ENCODE measurements at regions not wholly inside any gene's neighbourhood (a gene's known extent, or its start where the extent isn't known, plus 50 kb on each side); places are given as distances from the start of the nearest gene placed in this dataset.
"Not testable (repeated sequence)": the region's sequence is repeated elsewhere in the genome, so short reads cannot be mapped to it uniquely, and the experiment has no call there.

GRCh38 chr16:22660441-22661160 lies 149.9 kb downstream of the NPIPB5 start:
- no peaks in the 10 kb centered on the region for H3K36me3 ChIP-seq (ENCODE audit: control insufficient read depth, insufficient read depth, low read length)
- Mint-ChIP-seq H3K27ac (no peak overlapping the region), H3K9me3 (peaks cover 0 to 3% (median 0%) of the 10 kb centered on the region in 7 donors), H3K27me3 (no peaks in the 10 kb centered on the region), H3K4me1 (no peaks in the 10 kb centered on the region), H3K36me3 (no peaks in the 10 kb centered on the region), H3K4me3 (no peak overlapping the region)
- H3K27ac ChIP-seq (ENCODE audit: insufficient read depth, low read length, poor library complexity, severe bottlenecking), result no peak overlapping the region
- DNase-seq (no peak), ATAC-seq (ENCODE audit: low read depth in 2 of 2) (no peak)
- H3K4me1 ChIP-seq (ENCODE audit: control insufficient read depth, insufficient read depth, low read length, poor library complexity, severe bottlenecking), result no peaks in the 10 kb centered on the region
- H3K9me3 ChIP-seq (ENCODE audit: control insufficient read depth in 2 of 2, low read length in 2 of 2), result no peaks in the 10 kb centered on the region
- no peak overlapping the region for H3K4me3 ChIP-seq (ENCODE audit: low read depth, low read length)
- H3K27me3 ChIP-seq (ENCODE audit: control insufficient read depth, insufficient read depth, low read length), result peaks cover 9% of the 10 kb centered on the region

GRCh38 chr16:22661161-22661647 lies 150.5 kb downstream of the NPIPB5 start:
- Histone ChIP-seq H3K4me1 (ENCODE audit: control insufficient read depth, insufficient read depth, low read length, poor library complexity, severe bottlenecking) (no peaks in the 10 kb centered on the region), H3K36me3 (ENCODE audit: control insufficient read depth, insufficient read depth, low read length) (no peaks in the 10 kb centered on the region), H3K9me3 (ENCODE audit: control insufficient read depth in 2 of 2, low read length in 2 of 2) (no peaks in the 10 kb centered on the region), H3K27ac (ENCODE audit: insufficient read depth, low read length, poor library complexity, severe bottlenecking) (no peak overlapping the region), H3K27me3 (ENCODE audit: control insufficient read depth, insufficient read depth, low read length) (peaks cover 9% of the 10 kb centered on the region), H3K4me3 (ENCODE audit: low read depth, low read length) (no peak overlapping the region)
- Mint-ChIP-seq H3K4me3 (no peak overlapping the region), H3K27me3 (no peaks in the 10 kb centered on the region), H3K27ac (no peak overlapping the region), H3K36me3 (no peaks in the 10 kb centered on the region), H3K9me3 (peaks cover 0 to 3% (median 0%) of the 10 kb centered on the region in 7 donors), H3K4me1 (no peaks in the 10 kb centered on the region)
- ATAC-seq (ENCODE audit: low read depth in 2 of 2) (no peak), DNase-seq (no peak)

GRCh38 chr16:22662958-22663357 lies 151.0 kb upstream of the HS3ST2 start:
- H3K36me3 ChIP-seq (ENCODE audit: control insufficient read depth, insufficient read depth, low read length); H3K27me3 Mint-ChIP-seq; H3K4me3 Mint-ChIP-seq; H3K27ac ChIP-seq (ENCODE audit: insufficient read depth, low read length, poor library complexity, severe bottlenecking); H3K9me3 Mint-ChIP-seq; H3K9me3 ChIP-seq (ENCODE audit: control insufficient read depth in 2 of 2, low read length in 2 of 2); H3K36me3 Mint-ChIP-seq; H3K27ac Mint-ChIP-seq; H3K4me3 ChIP-seq (ENCODE audit: low read depth, low read length); H3K4me1 Mint-ChIP-seq; H3K27me3 ChIP-seq (ENCODE audit: control insufficient read depth, insufficient read depth, low read length); H3K4me1 ChIP-seq (ENCODE audit: control insufficient read depth, insufficient read depth, low read length, poor library complexity, severe bottlenecking); ATAC-seq (ENCODE audit: low read depth in 2 of 2); DNase-seq: not testable (repeated sequence)

- ATAC-seq (ENCODE audit: low read depth in 2 of 2) (no peak), DNase-seq (no peak)
- Mint-ChIP-seq H3K9me3 (peaks cover 0 to 2% (median 0%) of the 10 kb centered on the region in 7 donors), H3K36me3 (no peaks in the 10 kb centered on the region), H3K4me3 (no peak overlapping the region), H3K27me3 (peaks cover 4% of the 10 kb centered on the region), H3K27ac (no peak overlapping the region), H3K4me1 (no peaks in the 10 kb centered on the region)
- Histone ChIP-seq H3K4me1 (ENCODE audit: control insufficient read depth, insufficient read depth, low read length, poor library complexity, severe bottlenecking) (no peaks in the 10 kb centered on the region), H3K9me3 (ENCODE audit: control insufficient read depth in 2 of 2, low read length in 2 of 2) (no peaks in the 10 kb centered on the region), H3K27ac (ENCODE audit: insufficient read depth, low read length, poor library complexity, severe bottlenecking) (no peak overlapping the region), H3K36me3 (ENCODE audit: control insufficient read depth, insufficient read depth, low read length) (no peaks in the 10 kb centered on the region), H3K27me3 (ENCODE audit: control insufficient read depth, insufficient read depth, low read length) (peaks cover 9% of the 10 kb centered on the region), H3K4me3 (ENCODE audit: low read depth, low read length) (no peak overlapping the region)
Observed at GRCh38 chr16:22663389-22664064, 150.4 kb upstream of the HS3ST2 start.

- no peak overlapping the region for H3K27ac ChIP-seq (ENCODE audit: insufficient read depth, low read length, poor library complexity, severe bottlenecking)
- no peaks in the 10 kb centered on the region for H3K9me3 ChIP-seq (ENCODE audit: control insufficient read depth in 2 of 2, low read length in 2 of 2)
- DNase-seq, result no peak
- no peak overlapping the region for H3K27ac Mint-ChIP-seq
- H3K36me3 Mint-ChIP-seq, result no peaks in the 10 kb centered on the region
- no peaks in the 10 kb centered on the region for H3K36me3 ChIP-seq (ENCODE audit: control insufficient read depth, insufficient read depth, low read length)
- ATAC-seq (ENCODE audit: low read depth in 2 of 2), result no peak
- H3K27me3 ChIP-seq (ENCODE audit: control insufficient read depth, insufficient read depth, low read length), result peaks cover 14% of the 10 kb centered on the region
- no peak overlapping the region for H3K4me3 ChIP-seq (ENCODE audit: low read depth, low read length)
- no peaks in the 10 kb centered on the region for H3K4me1 ChIP-seq (ENCODE audit: control insufficient read depth, insufficient read depth, low read length, poor library complexity, severe bottlenecking)
- no peaks in the 10 kb centered on the region for H3K9me3 Mint-ChIP-seq
- no peak overlapping the region for H3K4me3 Mint-ChIP-seq
- H3K27me3 Mint-ChIP-seq, result peaks cover 4% of the 10 kb centered on the region
- no peaks in the 10 kb centered on the region for H3K4me1 Mint-ChIP-seq
Observed at GRCh38 chr16:22664132-22664531, 149.8 kb upstream of the HS3ST2 start.

GRCh38 chr16:22664561-22664997 lies 149.4 kb upstream of the HS3ST2 start:
- Mint-ChIP-seq H3K4me3 (no peak overlapping the region), H3K36me3 (no peaks in the 10 kb centered on the region), H3K27me3 (peaks cover 4% of the 10 kb centered on the region), H3K27ac (no peak overlapping the region), H3K9me3 (no peaks in the 10 kb centered on the region), H3K4me1 (no peaks in the 10 kb centered on the region)
- Histone ChIP-seq H3K9me3 (ENCODE audit: control insufficient read depth in 2 of 2, low read length in 2 of 2) (no peaks in the 10 kb centered on the region), H3K27ac (ENCODE audit: insufficient read depth, low read length, poor library complexity, severe bottlenecking) (no peak overlapping the region), H3K27me3 (ENCODE audit: control insufficient read depth, insufficient read depth, low read length) (peaks cover 14% of the 10 kb centered on the region), H3K36me3 (ENCODE audit: control insufficient read depth, insufficient read depth, low read length) (no peaks in the 10 kb centered on the region), H3K4me1 (ENCODE audit: control insufficient read depth, insufficient read depth, low read length, poor library complexity, severe bottlenecking) (no peaks in the 10 kb centered on the region), H3K4me3 (ENCODE audit: low read depth, low read length) (no peak overlapping the region)
- DNase-seq, result no peak
- no peak for ATAC-seq (ENCODE audit: low read depth in 2 of 2)

- H3K27ac ChIP-seq (ENCODE audit: insufficient read depth, low read length, poor library complexity, severe bottlenecking), result no peak overlapping the region
- no peaks in the 10 kb centered on the region for H3K36me3 Mint-ChIP-seq
- no peaks in the 10 kb centered on the region for H3K36me3 ChIP-seq (ENCODE audit: control insufficient read depth, insufficient read depth, low read length)
- no peaks in the 10 kb centered on the region for H3K4me1 Mint-ChIP-seq
- peaks cover 4% of the 10 kb centered on the region for H3K27me3 Mint-ChIP-seq
- H3K27ac Mint-ChIP-seq, result no peak overlapping the region
- H3K27me3 ChIP-seq (ENCODE audit: control insufficient read depth, insufficient read depth, low read length), result peaks cover 14% of the 10 kb centered on the region
- H3K4me3 ChIP-seq (ENCODE audit: low read depth, low read length), result no peak overlapping the region
- H3K9me3 Mint-ChIP-seq, result no peaks in the 10 kb centered on the region
- ATAC-seq (ENCODE audit: low read depth in 2 of 2), result no peak
- no peaks in the 10 kb centered on the region for H3K9me3 ChIP-seq (ENCODE audit: control insufficient read depth in 2 of 2, low read length in 2 of 2)
- no peaks in the 10 kb centered on the region for H3K4me1 ChIP-seq (ENCODE audit: control insufficient read depth, insufficient read depth, low read length, poor library complexity, severe bottlenecking)
- DNase-seq, result no peak
- H3K4me3 Mint-ChIP-seq, result no peak overlapping the region
Observed at GRCh38 chr16:22665048-22665797, 148.7 kb upstream of the HS3ST2 start.
